GM12865 (cell line): ENCODE measurements at regions not wholly inside any gene's neighbourhood (a gene's known extent, or its start where the extent isn't known, plus 50 kb on each side); places are given as distances from the start of the nearest gene placed in this dataset.

ENCODE experiments used
- DNase-seq: peaks from one replicate; pipeline ENCODE4 v3.0.0; 2010; ENCODE audit warnings: low read depth
- H3K4me3 ChIP-seq: 2 replicates; pipeline ENCODE4 v1.5.1; 2011; ENCODE audit warnings: mild to moderate bottlenecking, low read depth, low read length, control low read depth
- TF ChIP-seq, protein P1 (sequence below): IDR thresholded peaks from 2 replicates; pipeline ENCODE4 v1.5.1; 2011; ENCODE audit warnings: low read length, control low read depth, low read depth, inconsistent platforms; ENCODE audit not compliant: insufficient read depth; ENCODE audit errors: missing control alignments

GRCh38 chr12:38139456-38139855 is 177.1 kb upstream of the ALG10B start:
- H3K4me3 ChIP-seq: no peak overlapping the region
- TF ChIP-seq, protein P1, sequence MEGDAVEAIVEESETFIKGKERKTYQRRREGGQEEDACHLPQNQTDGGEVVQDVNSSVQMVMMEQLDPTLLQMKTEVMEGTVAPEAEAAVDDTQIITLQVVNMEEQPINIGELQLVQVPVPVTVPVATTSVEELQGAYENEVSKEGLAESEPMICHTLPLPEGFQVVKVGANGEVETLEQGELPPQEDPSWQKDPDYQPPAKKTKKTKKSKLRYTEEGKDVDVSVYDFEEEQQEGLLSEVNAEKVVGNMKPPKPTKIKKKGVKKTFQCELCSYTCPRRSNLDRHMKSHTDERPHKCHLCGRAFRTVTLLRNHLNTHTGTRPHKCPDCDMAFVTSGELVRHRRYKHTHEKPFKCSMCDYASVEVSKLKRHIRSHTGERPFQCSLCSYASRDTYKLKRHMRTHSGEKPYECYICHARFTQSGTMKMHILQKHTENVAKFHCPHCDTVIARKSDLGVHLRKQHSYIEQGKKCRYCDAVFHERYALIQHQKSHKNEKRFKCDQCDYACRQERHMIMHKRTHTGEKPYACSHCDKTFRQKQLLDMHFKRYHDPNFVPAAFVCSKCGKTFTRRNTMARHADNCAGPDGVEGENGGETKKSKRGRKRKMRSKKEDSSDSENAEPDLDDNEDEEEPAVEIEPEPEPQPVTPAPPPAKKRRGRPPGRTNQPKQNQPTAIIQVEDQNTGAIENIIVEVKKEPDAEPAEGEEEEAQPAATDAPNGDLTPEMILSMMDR: no peak
- no peak for DNase-seq

DNA sequence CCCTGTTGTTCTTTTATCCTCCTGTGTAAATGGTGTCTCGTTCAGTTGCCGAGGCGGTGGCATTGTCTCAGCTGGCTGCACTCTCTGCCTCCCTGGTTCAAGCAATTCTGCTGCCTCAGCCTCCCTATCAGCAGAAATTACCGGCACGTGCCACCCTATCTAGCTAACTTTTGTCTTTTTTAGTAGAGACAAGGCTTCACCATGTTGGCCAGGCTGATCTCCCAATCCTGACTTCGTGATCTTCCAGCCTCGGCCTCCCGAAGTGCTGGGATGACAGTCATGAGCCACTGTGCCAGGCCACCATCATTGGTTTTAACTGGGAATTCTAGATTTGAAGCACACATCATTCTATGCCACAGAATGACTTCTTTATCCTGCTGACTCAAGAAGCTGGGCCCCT is 175.3 kb upstream of the ALG10B start:
- no peak for DNase-seq
- H3K4me3 ChIP-seq: no peak overlapping the region
- TF ChIP-seq, protein P1: no peak

GRCh38 chr12:38141861-38142260 is 174.7 kb upstream of the ALG10B start:
- TF ChIP-seq, protein P1: no peak
- no peak overlapping the region for H3K4me3 ChIP-seq
- no peak for DNase-seq

GRCh38 chr12:38142974-38143373 is 173.6 kb upstream of the ALG10B start:
- no peak overlapping the region for H3K4me3 ChIP-seq
- DNase-seq: no peak
- TF ChIP-seq, protein P1: no peak

DNA sequence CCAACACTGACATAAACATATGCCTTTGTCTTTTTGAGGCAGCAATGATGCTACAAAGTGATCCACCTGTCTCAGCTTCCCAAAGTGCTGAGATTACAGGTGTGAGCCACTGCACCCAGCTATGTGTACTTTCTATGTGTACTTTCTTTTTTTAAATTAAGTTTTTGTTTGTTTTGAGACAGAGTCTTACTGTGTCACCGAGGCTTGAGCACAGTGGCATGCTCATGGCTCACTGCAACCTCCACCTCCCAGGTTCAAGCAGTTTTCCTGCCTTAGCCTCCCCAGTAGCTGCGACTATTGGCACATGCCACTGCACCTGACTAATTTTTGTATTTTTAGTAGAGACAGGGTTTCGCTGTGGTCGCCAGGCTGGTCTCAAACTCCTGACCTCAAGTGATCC is 172.5 kb upstream of the ALG10B start:
- no peak overlapping the region for H3K4me3 ChIP-seq
- DNase-seq: no peak
- TF ChIP-seq, protein P1: no peak

- no peak for DNase-seq
- TF ChIP-seq, protein P1: no peak
- no peak overlapping the region for H3K4me3 ChIP-seq
Observed at GRCh38 chr12:38144601-38145436, 171.8 kb upstream of the ALG10B start.
